HEK293T (cell line): ENCODE measurements at regions not wholly inside any gene's neighbourhood (a gene's known extent, or its start where the extent isn't known, plus 50 kb on each side); places are given as distances from the start of the nearest gene placed in this dataset.

ENCODE experiments used
- CTCF ChIA-PET: fragments of 350-600 bp; formaldehyde crosslinking; extraction: SDS; loops from one replicate; lab custom pipeline; 2021; ENCODE audit warnings: antibody characterized with exemption, inconsistent platforms; lab: Yijun Ruan, JAX
- POLR2A ChIA-PET: fragments of 350-600 bp; formaldehyde crosslinking; extraction: SDS; loops from one replicate; lab custom pipeline; 2020; ENCODE audit warnings: antibody characterized with exemption, inconsistent platforms; lab: Yijun Ruan, JAX
- DNase-seq: peaks from one replicate; pipeline ENCODE4 v3.0.0; 2012; ENCODE audit warnings: mixed read lengths; ENCODE audit errors: extremely low spot score
- ARNT ChIP-seq: fragments of 450-650 bp; IDR thresholded peaks from 2 replicates; pipeline ENCODE4 v1.6.1; 2017; ENCODE audit warnings: mild to moderate bottlenecking
- BHLHE40 ChIP-seq: fragments of 450-650 bp; IDR thresholded peaks from 2 replicates; pipeline ENCODE4 v1.6.1; 2016; ENCODE audit warnings: mild to moderate bottlenecking, moderate library complexity, borderline replicate concordance
- CTBP1 ChIP-seq: fragments of 450-650 bp; IDR thresholded peaks from 2 replicates; pipeline ENCODE4 v1.6.1; 2016; ENCODE audit warnings: borderline replicate concordance
- ELF4 ChIP-seq: fragments of 450-650 bp; IDR thresholded peaks from 2 replicates; pipeline ENCODE4 v1.6.1; 2017; ENCODE audit warnings: antibody characterized with exemption
- FOXA1 ChIP-seq: fragments of 450-650 bp; IDR thresholded peaks from 2 replicates; pipeline ENCODE4 v1.6.1; 2016; ENCODE audit warnings: mild to moderate bottlenecking
- FOXK2 ChIP-seq: fragments of 450-650 bp; IDR thresholded peaks from 2 replicates; pipeline ENCODE4 v1.6.1; 2016; ENCODE audit warnings: mild to moderate bottlenecking
- FOXM1 ChIP-seq: fragments of 450-650 bp; IDR thresholded peaks from 2 replicates; pipeline ENCODE4 v1.6.1; 2017; ENCODE audit warnings: mild to moderate bottlenecking, borderline replicate concordance
- HDGF ChIP-seq: fragments of 450-650 bp; IDR thresholded peaks from 2 replicates; pipeline ENCODE4 v1.6.1; 2017; ENCODE audit warnings: antibody characterized with exemption, borderline replicate concordance
- L3MBTL2 ChIP-seq: fragments of 450-650 bp; conservative IDR thresholded peaks from 2 replicates; pipeline ENCODE4 v1.6.1; 2016; ENCODE audit warnings: mild to moderate bottlenecking
- LEF1 ChIP-seq: fragments of 450-650 bp; IDR thresholded peaks from 2 replicates; pipeline ENCODE4 v1.6.1; 2017; ENCODE audit warnings: mild to moderate bottlenecking, borderline replicate concordance
- NFRKB ChIP-seq: fragments of 450-650 bp; IDR thresholded peaks from 2 replicates; pipeline ENCODE4 v1.6.1; 2016; ENCODE audit warnings: mild to moderate bottlenecking, moderate library complexity
- PKNOX1 ChIP-seq: fragments of 450-650 bp; IDR thresholded peaks from 2 replicates; pipeline ENCODE4 v1.6.1; 2016
- SP1 ChIP-seq: fragments of 450-650 bp; IDR thresholded peaks from 2 replicates; pipeline ENCODE4 v1.6.1; 2017
- SUZ12 ChIP-seq: fragments of 450-650 bp; IDR thresholded peaks from 2 replicates; pipeline ENCODE4 v1.6.1; 2016; ENCODE audit warnings: mild to moderate bottlenecking
- TARDBP ChIP-seq: fragments of 450-650 bp; IDR thresholded peaks from 2 replicates; pipeline ENCODE4 v1.6.1; 2016
- ZNF384 ChIP-seq: fragments of 450-650 bp; IDR thresholded peaks from 2 replicates; pipeline ENCODE4 v1.6.1; 2016

- CTCF ChIA-PET, result interaction anchor here (1.2 kb wide), 1 partner anchor 26 kb away, joined by 4 read pairs; no protein-coding TSS in a partner anchor
- no peak for DNase-seq
- POLR2A ChIA-PET, result no interaction called here
- no peak for TF ChIP-seq BHLHE40
- no peak for TF ChIP-seq CTBP1
- TF ChIP-seq SP1, result no peak
- TF ChIP-seq FOXA1, result no peak
- no peak for TF ChIP-seq SUZ12
- no peak for TF ChIP-seq FOXK2
- TF ChIP-seq NFRKB, result no peak
- no peak for TF ChIP-seq LEF1
- no peak for TF ChIP-seq ELF4
- no peak for TF ChIP-seq PKNOX1
- no peak for TF ChIP-seq FOXM1
- TF ChIP-seq ARNT, result no peak
- TF ChIP-seq TARDBP, result no peak
These were observed 583.4 kb downstream of the SOX6 start for GRCh38 chr11:15772981-15773380.

GRCh38 chr11:15773476-15774387 lies 582.6 kb downstream of the SOX6 start:
- ChIA-PET POLR2A (no interaction called here), CTCF (interaction anchor here (0.6 to 1.3 kb wide), 4 partner anchors 9 to 422 kb away, joined by 3 to 4 read pairs (median 3); no protein-coding TSS in a partner anchor)
- no peak for TF ChIP-seq NFRKB
- TF ChIP-seq FOXK2, result no peak
- no peak for TF ChIP-seq ARNT
- no peak for TF ChIP-seq FOXA1
- TF ChIP-seq TARDBP, result no peak
- no peak for TF ChIP-seq ZNF384
- TF ChIP-seq SUZ12, result no peak
- TF ChIP-seq HDGF, result no peak
- no peak for TF ChIP-seq SP1
- no peak for TF ChIP-seq CTBP1
- no peak for TF ChIP-seq BHLHE40
- TF ChIP-seq PKNOX1, result no peak
- no peak for TF ChIP-seq ELF4
- no peak for DNase-seq

- POLR2A ChIA-PET, result no interaction called here
- CTCF ChIA-PET, result interaction anchor here (0.6 to 1.3 kb wide), 4 partner anchors 8 to 422 kb away, joined by 3 to 4 read pairs (median 3); no protein-coding TSS in a partner anchor
- TF ChIP-seq ARNT, result no peak
- TF ChIP-seq CTBP1, result no peak
- TF ChIP-seq PKNOX1, result no peak
- TF ChIP-seq FOXA1, result no peak
- no peak for TF ChIP-seq ZNF384
- no peak for TF ChIP-seq BHLHE40
- no peak for TF ChIP-seq TARDBP
- TF ChIP-seq SUZ12, result no peak
- no peak for TF ChIP-seq FOXK2
- no peak for TF ChIP-seq NFRKB
- TF ChIP-seq HDGF, result no peak
- no peak for TF ChIP-seq ELF4
- TF ChIP-seq FOXM1, result no peak
- no peak for TF ChIP-seq L3MBTL2
- no peak for TF ChIP-seq SP1
- DNase-seq, result no peak
These were observed 581.9 kb downstream of the SOX6 start for GRCh38 chr11:15774388-15774939.

- DNase-seq, result no peak
- TF ChIP-seq SP1, result no peak
- no peak for TF ChIP-seq BHLHE40
- TF ChIP-seq PKNOX1, result peak; percentile 17; the same call in 1 of the 2 replicates
- no peak for TF ChIP-seq CTBP1
- no peak for TF ChIP-seq HDGF
- POLR2A ChIA-PET, result no interaction called here
- CTCF ChIA-PET, result no interaction called here
These were observed 581.3 kb downstream of the SOX6 start for GRCh38 chr11:15775015-15775541.

GRCh38 chr11:15775797-15776196 lies 580.5 kb downstream of the SOX6 start:
- ChIA-PET CTCF (no interaction called here), POLR2A (no interaction called here)
- TF ChIP-seq L3MBTL2 (no peak), ELF4 (no peak), ZNF384 (no peak), PKNOX1 (no peak), FOXA1 (no peak), FOXK2 (no peak), SP1 (no peak), CTBP1 (no peak), HDGF (no peak)
- DNase-seq, result no peak
